Daoy (cell line): ENCODE measurements at regions not wholly inside any gene's neighbourhood (a gene's known extent, or its start where the extent isn't known, plus 50 kb on each side); places are given as distances from the start of the nearest gene placed in this dataset.

ENCODE experiments used
- DNase-seq: peaks from one replicate; pipeline ENCODE4 v3.0.0-alpha.2; 2015; ENCODE audit warnings: low read depth

DNA sequence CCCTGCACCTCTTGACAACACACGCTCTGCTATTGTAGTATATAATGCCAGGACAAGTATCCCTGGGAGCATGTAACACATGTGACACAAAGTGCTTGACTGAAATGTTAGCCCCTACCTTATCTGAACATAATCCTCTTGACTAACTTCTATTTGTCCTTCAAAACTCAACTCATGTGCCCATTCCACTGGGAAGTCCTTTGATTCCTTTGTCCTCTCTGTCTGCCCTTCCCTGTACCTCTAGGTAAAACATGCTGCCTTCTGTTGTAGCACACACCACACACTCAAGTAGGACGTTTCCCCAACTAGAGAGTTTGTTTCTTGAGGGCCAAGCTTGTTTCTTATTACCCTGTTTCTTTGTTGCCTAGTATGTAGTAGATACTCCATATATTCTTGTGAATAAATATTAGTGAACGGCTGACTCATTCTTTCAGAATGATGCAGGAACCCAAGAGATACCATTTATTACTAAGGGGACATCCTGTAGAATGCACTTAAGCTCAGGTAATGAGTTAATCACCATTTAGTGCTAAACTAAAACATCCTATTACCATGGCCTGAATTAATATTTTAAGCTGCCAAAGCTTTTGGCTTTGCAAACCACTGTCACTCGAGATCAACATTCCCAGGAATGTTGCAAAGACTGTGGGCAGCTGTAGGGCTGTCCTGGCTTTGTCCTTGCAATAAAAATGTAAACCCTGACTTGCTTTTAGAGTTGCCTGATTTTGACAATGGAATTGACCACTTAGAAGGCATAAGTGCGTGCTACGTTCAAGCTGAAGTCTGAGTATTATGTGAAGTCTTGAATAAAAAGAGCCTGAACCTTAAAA lies 313.4 kb downstream of the COG6 start:
- DNase-seq: no peak

DNA sequence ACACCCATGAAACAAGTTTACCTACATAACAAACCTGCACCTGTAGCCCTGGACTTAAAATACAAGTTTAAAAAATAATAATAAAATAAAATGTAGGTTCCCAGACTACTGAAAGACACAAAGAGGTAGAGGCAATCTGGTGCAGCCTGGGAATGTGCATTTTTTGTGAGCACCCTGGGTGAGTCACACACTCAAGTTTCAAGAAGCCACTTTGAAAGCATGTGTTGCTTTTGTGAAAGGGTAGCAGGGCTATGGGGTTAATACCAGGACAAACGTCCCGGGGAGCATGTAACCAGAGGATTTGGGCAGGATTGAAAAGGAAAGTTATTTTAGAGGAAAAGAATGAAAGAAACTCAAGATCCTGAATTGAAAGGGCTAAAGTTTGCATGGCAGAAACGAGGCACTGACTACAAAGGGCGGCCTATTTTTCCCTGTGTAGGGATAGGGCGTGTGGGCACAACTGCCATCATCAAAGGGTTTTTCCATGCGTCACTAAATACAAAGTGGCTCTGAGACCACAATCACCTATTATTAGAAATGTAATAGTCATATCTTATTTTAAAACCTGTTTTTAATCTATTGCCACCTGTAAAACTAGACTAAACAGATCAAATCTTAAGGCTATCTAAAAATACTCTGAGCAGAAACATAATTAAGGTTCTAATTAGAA lies 314.9 kb downstream of the COG6 start:
- no peak for DNase-seq

DNA sequence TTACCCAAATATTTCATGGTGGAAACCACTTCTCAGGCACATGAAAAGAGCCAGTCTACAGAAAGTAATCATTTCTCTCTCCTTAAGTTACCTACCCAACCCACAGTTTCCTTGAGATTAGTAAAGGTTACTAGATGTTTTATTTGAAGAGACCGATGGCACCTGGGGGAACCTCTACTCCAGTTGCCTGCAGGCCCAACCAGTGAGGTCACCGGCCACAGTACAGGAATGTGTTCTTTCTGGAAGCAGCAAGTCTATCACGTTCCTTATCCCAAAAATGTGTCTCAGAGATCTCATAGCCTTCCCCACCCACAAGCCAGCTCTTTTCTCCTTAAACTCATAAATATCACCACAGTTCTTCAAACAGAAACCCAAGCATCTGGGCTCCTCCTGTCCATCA lies 316.1 kb downstream of the COG6 start:
- DNase-seq: no peak

DNA sequence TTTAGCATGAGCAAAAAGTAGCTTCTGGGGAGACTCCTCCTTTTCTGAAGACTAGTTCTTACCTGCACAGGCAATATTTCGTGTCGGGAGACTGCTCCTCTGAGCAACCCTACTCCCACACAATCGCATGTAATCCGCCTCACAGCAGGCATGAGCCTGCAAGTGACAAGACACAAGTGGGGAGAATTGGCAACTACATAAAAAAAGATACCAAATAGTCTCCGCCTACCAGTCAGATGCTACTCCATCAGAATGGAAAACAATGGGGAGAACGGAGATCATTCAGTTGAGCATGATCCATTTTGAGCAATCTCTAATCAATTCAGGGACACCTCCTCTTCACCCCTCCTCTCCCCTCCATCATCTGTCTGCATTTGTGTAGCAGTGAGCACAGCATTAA lies 321.0 kb downstream of the COG6 start:
- DNase-seq: no peak

DNA sequence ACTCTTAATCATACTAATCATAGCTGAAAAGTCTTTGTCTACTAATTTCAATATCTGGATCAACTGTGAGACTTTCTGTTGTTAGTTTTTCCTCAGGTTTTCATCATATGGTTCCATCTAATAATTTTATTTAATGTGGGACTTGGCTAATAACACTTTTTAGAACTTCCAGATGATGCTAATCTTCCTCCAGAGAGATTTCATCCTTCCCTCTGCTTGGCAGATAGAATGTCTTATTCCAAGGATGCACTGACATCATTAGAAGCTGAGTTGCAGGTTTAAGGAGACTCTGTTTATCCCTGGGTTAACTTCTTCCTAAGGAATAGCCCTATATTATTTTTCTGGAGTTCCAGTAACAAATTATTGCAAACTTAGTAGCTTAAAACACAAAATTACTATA lies 325.6 kb downstream of the COG6 start:
- no peak for DNase-seq

DNA sequence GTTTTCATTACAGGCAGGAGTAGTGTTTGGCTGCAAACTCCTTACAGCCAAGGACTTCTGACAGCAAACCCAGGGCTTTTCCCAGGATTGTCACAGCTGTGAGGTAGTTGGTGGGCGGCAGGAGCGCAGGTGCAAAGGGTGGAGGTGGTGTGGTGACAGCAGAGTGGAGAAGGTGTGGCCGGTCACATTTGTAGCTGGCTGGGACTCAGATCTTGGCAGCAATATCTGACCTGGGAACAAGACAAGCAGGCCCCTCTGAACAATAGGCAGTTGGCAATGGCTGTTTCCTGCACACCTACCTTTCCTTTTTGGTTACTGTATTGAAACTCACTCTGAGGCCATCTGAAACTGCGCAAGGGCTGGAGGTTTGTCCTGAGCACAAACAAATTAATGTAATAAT lies 327.3 kb downstream of the COG6 start:
- DNase-seq: no peak

DNA sequence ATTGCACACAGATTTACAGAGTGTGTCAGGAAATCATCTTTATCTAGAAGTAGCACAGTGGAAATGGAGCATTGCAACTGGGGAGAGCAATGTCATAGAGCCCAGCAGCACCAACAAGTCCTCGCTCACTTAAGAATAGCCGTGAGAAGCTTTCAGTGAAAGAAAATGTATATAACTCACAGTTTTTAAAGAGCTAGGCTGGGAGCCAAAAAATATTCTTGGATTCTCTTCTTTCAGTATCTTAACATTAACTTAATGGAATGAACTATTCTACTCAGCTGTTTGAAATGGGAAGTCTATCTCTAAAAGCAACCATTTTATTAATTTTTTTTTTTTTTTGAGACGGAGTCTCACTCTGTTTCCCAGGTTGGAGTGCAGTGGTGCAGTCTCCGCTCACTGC lies 329.6 kb downstream of the COG6 start:
- DNase-seq: no peak

DNA sequence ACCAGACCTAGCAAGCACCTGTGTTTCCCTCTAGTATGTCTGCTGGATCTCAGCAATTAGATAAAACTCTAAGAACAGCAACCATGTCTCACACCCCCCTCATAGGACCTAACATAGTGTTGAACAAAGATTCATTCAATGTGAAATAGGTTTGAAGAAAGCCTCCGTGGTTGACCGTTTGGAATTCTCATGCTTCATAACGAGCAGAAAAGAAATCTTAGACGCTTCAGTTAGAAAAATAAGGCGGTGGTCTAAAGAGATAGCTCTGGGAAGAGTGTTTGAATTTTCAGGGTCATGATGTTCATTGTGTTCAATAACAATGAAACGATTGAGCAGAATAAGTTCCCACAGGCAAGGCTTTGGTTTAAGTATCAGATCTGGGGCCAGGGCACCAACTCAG lies 332.9 kb downstream of the COG6 start:
- DNase-seq: no peak

DNA sequence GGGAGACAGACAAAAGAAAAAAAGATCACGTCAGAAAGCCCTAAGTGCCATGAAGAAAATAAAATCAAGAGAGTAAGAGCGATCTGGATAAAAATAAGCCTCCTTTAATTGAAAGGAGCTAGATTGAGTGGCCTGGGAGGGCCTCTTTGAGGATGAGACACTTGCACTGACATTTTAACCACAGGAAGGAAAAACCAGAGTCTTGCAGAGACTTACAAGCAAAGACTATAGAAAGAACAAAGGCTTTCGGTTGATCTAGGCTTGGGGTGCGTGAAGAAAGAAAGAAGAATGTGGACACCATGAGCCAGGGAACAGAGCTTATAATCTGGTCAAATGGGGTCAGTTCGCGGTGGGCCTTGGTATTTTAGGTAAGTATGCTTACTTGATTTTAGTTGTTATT lies 342.7 kb downstream of the COG6 start:
- DNase-seq: no peak

- no peak for DNase-seq
Observed at GRCh38 chr13:40002016-40002415, 346.6 kb downstream of the COG6 start.

GRCh38 chr13:40013554-40013953 lies 358.1 kb downstream of the COG6 start:
- no peak for DNase-seq

DNA sequence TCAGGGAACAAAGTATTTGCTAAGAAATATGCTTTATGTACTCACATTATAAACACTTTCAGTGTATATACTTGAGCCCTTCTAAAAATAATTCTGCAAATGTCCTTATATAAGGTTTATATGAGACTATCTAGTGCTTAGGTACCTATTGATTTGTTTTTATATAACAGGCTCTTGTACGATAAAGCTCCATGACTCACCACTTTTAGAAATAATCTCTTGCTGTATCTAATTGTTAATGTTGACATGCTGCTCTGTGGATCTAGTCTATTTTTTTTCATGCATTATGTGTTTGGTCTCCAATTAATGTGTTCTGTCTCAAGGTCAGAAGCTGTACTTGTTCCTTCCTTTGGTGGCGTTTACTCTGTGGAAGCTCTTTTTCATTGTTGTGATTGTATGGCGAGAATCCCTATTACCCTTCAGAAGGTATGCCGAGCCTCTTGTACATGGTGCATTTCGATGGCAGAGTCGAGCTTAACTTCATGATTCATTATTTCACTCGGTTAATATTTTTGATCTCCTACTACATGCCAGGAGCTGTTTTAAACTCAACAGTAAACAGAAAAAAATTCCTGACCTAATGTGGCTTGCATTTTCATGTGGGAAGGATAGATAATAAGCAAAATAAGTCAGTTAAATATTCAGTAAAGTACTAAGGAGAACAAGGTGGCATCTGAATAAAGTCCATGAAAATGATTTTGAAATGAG lies 361.6 kb downstream of the COG6 start:
- no peak for DNase-seq

- no peak for DNase-seq
Observed at GRCh38 chr13:40017662-40018262, 362.3 kb downstream of the COG6 start.

DNA sequence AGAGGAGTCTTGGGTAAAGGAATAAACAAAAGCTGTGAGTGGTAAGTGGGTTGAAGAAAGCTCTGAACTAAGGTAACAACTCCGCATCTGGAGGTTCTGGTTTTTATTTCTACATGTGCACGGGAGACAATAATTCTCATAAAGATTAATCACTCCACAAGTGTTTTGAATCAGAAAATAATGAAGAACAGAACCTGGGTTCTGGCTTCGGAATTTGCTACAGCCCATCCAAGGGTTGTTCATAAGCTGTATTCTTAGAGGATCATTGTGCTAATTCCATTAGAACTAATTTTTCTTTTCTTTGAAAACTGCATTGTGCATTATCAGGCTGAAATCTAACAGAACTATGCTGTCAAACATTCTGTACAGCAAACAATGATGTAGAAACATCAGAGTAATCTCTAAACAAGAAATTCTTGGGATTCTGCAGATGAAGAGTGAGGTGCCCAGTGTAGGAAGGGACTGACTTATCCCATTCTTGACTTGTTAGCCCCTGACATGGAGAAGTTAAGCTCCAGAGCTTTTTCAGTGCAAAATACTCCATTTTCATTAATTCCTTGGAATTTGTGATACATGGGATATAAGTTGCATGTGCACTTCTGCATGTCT lies 368.2 kb downstream of the COG6 start:
- no peak for DNase-seq

- no peak for DNase-seq
Observed at GRCh38 chr13:40024204-40024966, 368.9 kb downstream of the COG6 start.

DNA sequence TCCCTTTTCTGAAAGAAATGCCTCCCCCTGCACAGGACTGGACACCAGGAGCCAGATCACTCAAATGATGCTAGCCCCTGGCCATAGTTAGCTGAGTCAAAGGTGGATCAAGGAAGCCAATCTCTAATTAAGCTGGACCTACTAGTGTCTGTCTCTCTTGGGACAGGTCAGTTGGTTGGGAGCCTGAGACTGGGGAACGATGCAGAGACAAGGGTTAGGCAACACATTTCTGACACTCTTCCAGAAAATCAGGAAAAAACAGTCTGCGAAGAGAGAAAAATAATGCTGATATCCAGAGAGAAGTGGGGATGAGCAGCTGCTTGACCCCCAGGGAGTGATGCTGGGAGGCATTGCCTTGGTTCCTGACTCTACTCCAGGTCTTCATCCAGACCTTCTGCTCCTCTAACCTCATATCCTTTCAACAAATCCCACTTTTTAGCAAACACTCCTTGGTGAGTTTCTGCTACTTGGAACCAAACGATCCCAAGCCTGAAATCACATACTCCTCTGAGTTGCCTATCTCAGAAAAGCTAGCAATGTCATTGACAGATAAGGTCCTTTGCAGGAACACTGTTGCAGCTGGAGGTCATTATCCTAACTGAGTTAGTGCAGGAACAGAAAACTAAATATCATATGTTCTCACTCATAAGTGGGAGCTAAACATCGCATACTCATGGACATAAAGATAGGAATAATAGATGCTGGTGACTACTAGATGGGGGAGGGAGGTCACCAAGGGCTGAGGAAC lies 369.7 kb downstream of the COG6 start:
- no peak for DNase-seq

GRCh38 chr13:40026174-40026585 lies 370.7 kb downstream of the COG6 start:
- DNase-seq: peak; percentile 71

GRCh38 chr13:40026741-40027140 lies 371.3 kb downstream of the COG6 start:
- DNase-seq: no peak

DNA sequence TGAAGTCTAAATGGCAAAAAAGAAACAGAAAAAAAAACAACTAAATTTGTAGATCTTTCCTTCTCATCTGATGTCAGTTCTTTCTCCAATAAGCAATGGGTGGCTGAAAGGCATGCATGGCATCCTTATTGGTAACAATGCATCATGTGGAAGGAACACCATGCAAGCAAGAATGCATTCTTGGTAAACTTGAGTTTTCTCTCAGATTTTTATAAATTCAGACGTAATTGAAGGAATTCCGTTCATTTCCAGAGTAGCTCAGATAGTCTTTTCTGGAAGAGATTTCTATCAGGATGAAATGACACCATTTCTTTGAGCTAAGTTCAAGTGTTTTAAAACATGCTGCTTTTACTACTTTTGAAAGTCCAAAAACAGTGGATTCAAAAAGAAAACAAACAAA lies 373.0 kb downstream of the COG6 start:
- DNase-seq: no peak

DNA sequence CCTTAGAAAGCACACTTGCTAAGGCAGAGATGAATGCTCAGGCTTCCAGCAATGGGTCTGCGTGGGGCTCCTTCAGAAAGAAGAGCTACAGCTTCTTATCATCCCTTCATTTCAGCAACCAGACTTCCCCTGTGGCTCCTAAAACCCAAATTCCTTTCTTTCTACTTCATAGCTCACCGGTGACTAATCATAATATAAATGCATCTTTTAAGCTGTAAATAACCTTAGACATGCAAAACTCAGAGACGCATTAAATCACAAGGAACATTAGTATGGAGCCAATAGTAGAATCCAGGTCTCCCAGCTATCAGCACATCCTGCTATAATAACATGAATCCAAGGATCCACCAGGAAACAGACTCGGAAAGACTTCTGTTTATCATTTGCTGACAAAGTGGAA lies 375.6 kb downstream of the COG6 start:
- DNase-seq: peak; percentile 47

DNA sequence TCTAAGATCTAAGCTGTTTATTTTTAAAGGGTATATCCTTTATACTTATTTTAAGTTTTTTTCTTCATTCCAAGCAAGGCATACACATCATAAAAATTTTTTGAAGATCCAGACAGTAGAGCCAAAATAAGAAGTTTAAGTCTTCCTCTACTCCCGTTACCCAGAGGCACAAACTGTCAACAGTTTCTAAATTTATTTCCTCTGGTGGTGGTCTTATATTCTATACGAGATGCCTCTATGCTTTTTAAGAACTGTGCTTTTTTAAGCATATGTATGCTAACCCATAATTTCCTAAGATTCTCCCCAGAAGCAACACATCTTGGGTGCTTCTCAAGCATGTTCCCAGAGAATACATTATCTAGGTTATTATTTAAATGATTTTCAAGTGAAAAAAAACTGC lies 383.6 kb downstream of the COG6 start:
- no peak for DNase-seq
